ENCODE measurements at regions not wholly inside any gene's neighbourhood (a gene's known extent, or its start where the extent isn't known, plus 50 kb on each side); places are given as distances from the start of the nearest gene placed in this dataset.
"Not testable (repeated sequence)": the region's sequence is repeated elsewhere in the genome, so short reads cannot be mapped to it uniquely, and the experiment has no call there.

- Histone ChIP-seq H3K4me3 (peak overlapping the region in 1 of 4 donors; percentile 28), H3K9me3 (no peaks in the 10 kb centered on the region), H3K4me1 (peaks cover 0 to 53% (median 19%) of the 10 kb centered on the region in 4 donors), H3K36me3 (no peaks in the 10 kb centered on the region), H3K27me3 (peaks cover 0 to 30% of the 10 kb centered on the region in 2 donors), H3K27ac (no peak overlapping the region)
- 73 to 76% methylated on average over 27 to 31 of the region's 37 CpGs for WGBS, 2 donors
- TF ChIP-seq EP300 (IDR thresholded peaks at IDR 0.05) (no peak), CTCF (IDR thresholded peaks at IDR 0.05) (no peak), POLR2A (IDR thresholded peaks at IDR 0.05) (no peak)
- DNase-seq (ENCODE audit: low spot score in 2 of 2): no peak
Measured at GRCh38 chr20:25858495-25859425, 162.1 kb upstream of the ZNF337 start.

DNA sequence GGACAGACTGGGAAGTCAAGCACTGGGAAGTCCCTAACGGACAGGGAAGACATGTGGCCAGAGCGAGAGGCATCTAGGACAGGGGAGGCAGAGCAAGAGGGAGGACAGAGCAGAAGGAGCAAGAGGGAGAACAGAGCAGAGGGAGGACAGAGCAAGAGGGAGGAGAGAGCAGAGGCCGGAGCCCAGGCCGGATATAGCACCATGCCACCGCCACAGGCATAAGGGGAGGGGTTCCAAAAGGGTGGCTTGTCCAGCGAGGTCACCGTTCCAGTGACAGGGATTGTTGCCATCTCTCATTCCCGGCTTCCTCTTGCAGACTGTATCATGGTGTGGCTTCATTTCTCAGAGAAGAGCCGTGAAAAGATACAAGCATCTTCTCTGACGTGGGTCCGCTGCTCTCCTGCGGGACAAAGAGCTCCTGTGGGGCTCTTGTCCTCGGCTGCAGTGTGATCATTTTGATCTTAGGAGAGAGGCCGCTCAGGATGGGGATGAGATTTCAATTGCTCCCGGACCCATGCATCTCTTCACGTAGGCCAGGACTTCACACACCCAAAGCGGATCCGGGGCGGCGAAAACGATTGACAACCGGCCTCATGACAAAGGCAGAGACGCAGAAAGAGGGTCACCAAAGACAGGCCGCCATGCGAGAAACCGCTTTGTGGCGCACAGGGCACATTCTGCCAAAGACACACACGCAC is 160.6 kb upstream of the ZNF337 start:
- not testable (repeated sequence) for H3K4me3 ChIP-seq; DNase-seq (ENCODE audit: low spot score in 2 of 2); H3K36me3 ChIP-seq; H3K9me3 ChIP-seq; H3K27ac ChIP-seq
- peaks cover 0 to 30% of the 10 kb centered on the region in 2 donors for H3K27me3 ChIP-seq
- peaks cover 0 to 45% (median 12%) of the 10 kb centered on the region in 4 donors for H3K4me1 ChIP-seq
- WGBS, 2 donors: 92 to 94% methylated on average over 28 of the region's 28 CpGs

DNA sequence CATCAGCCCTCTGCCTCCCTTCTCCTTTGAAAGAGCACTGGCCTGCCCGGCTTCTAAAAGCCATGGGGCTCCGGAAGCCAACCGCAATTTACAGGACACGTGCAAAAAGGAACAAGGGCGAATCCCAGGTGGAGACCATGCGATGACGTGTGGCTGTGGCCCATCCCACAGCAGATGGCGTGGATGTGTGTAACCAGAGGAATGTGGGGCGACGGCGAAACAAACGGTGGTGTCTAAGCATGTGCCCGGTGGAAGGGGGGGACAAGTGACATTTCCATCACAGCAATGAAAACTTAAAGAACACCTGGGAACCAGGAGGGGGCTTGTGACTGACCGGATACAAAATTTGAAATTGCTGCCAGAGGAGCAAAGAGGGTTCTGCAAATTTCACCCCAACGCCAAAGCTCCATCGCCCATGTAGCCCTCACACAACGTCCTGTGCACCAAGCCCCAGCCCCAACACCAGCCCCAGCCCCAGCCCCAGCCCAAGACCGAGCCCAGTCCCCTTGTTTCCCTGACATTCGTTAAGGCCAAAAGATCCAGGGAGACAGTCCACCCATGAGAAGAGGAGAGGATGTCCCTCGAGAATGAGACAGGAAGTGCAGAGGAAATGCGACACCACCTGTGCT is 159.7 kb upstream of the ZNF337 start:
- Histone ChIP-seq H3K36me3 (no peaks in the 10 kb centered on the region), H3K4me3 (no peak overlapping the region), H3K27me3 (peaks cover 0 to 30% of the 10 kb centered on the region in 2 donors), H3K9me3 (no peaks in the 10 kb centered on the region), H3K27ac (no peak overlapping the region), H3K4me1 (peaks cover 0 to 38% (median 6%) of the 10 kb centered on the region in 4 donors)
- 93 to 95% methylated on average over 20 to 21 of the region's 21 CpGs for WGBS, 2 donors
- TF ChIP-seq POLR2A (IDR thresholded peaks at IDR 0.05) (no peak), EP300 (IDR thresholded peaks at IDR 0.05) (no peak), CTCF (IDR thresholded peaks at IDR 0.05) (no peak)
- no peak for DNase-seq (ENCODE audit: low spot score in 2 of 2)

DNA sequence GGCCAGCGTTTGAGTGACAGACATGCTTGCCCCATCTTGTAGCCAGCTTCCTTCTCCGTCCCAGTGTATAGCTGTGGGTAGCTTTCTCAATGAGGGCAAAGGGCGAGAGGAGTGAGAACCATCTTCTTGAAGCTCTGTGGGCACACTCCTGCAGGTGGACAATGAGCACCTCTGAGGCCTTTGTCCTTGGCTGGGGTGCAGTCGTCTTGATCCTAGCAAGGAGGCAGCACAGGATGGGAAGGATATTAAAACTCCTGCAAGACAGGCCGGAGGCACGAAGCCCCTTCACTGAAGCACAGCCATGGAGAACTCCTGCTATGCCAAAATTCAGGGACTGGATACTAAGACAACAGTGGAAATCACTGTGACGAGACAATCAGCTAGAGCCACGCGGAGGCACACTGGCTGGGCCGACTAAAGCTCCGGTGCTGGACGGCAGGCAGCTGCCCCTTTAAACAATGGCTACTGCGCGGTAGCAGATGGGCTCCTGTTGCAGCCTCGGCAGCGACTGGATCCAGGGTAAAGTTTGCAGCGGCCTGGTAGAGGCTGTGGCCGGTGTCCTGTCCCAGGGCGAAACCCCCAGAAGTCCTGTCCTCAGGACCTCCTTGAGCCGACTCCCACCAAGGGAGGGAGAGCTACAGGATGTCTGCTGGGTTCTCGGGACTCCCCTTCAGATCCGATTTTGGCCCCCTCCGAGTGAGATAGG is 159.0 kb upstream of the ZNF337 start:
- Histone ChIP-seq H3K4me1 (peaks cover 0 to 32% (median 6%) of the 10 kb centered on the region in 4 donors), H3K27me3 (peaks cover 0 to 29% of the 10 kb centered on the region in 2 donors)
- not testable (repeated sequence) for H3K36me3 ChIP-seq; DNase-seq (ENCODE audit: low spot score in 2 of 2); H3K27ac ChIP-seq; H3K9me3 ChIP-seq; H3K4me3 ChIP-seq
- WGBS, 2 donors: 94 to 97% methylated on average over 13 to 22 of the region's 23 CpGs

- 97 to 98% methylated on average over 10 to 11 of the region's 11 CpGs for WGBS, 2 donors
- not testable (repeated sequence) for H3K36me3 ChIP-seq; H3K27ac ChIP-seq; DNase-seq (ENCODE audit: low spot score in 2 of 2); H3K9me3 ChIP-seq
- Histone ChIP-seq H3K4me3 (peak overlapping the region in 1 of 4 donors; percentile 72), H3K4me1 (peaks cover 0 to 22% (median 1%) of the 10 kb centered on the region in 4 donors), H3K27me3 (peaks cover 0 to 21% of the 10 kb centered on the region in 2 donors)
Measured at GRCh38 chr20:25854666-25855065, 158.0 kb upstream of the ZNF337 start.

- WGBS, 2 donors: 3 to 6% methylated on average over 40 to 53 of the region's 55 CpGs
- H3K36me3 ChIP-seq, H3K9me3 ChIP-seq: not testable (repeated sequence)
- DNase-seq (ENCODE audit: low spot score in 2 of 2): peak; percentile 64 to 73
- Histone ChIP-seq H3K4me3 (peak overlapping the region; percentile 47 to 80 (median 72)), H3K27ac (peak overlapping the region; percentile 34 to 83 (median 70)), H3K27me3 (peaks cover 0 to 13% of the 10 kb centered on the region in 2 donors), H3K4me1 (peaks cover 0 to 18% (median 0%) of the 10 kb centered on the region in 4 donors)
- peak in 1 of 2 donors; percentile 37 for TF ChIP-seq EP300 (IDR thresholded peaks at IDR 0.05)
Measured at GRCh38 chr20:25853718-25854388, 157.2 kb upstream of the ZNF337 start.

DNA sequence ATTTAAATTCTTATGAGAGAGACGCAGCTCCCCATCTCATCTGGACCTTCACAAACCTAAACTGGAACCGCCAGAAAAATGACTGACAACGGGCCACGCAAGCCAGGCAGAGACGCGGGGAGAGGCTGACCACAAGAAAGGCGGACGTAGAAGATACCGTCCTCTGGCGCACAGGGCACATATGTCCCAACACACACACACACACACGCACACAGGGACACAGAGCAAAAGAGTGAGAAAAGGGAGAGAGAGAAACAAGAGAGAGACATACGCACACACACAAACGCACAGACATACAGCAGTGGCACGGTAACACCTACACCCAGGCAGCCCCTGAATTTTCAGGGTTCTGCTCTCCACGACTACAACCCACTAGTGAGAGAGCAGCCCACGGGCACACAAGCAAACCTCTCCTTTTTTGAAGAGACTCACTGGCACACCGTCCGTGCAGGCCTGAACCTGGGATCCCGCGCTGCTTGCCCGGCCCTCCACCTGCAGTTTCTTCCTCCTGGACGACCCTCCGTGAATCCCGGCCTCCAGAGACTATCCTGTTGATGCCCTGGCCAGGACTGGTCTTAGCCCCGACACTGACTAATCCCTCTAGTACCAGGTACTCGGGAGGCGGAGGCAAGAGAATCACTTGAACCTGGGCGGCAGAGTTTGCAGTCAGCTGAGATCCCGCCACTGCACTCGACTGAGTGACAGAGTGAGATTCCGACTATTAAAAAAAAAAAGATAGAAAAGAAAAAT is 156.5 kb upstream of the ZNF337 start:
- not testable (repeated sequence) for H3K9me3 ChIP-seq; H3K27me3 ChIP-seq; DNase-seq (ENCODE audit: low spot score in 2 of 2); H3K36me3 ChIP-seq
- Histone ChIP-seq H3K4me3 (peak overlapping the region; percentile 47 to 80 (median 72)), H3K4me1 (peaks cover 0 to 11% (median 0%) of the 10 kb centered on the region in 4 donors), H3K27ac (peak overlapping the region in 3 of 4 donors; percentile 63 to 83 (median 76))
- 53 to 65% methylated on average over 31 of the region's 31 CpGs for WGBS, 2 donors

GRCh38 chr20:25850133-25850532 is 153.5 kb upstream of the ZNF337 start:
- not testable (repeated sequence) for DNase-seq (ENCODE audit: low spot score in 2 of 2); H3K27ac ChIP-seq; H3K4me3 ChIP-seq; H3K4me1 ChIP-seq; H3K36me3 ChIP-seq; H3K27me3 ChIP-seq; H3K9me3 ChIP-seq
- WGBS, 2 donors: 79 to 88% methylated on average over 4 of the region's 4 CpGs
